ENCODE measurements at regions not wholly inside any gene's neighbourhood (a gene's known extent, or its start where the extent isn't known, plus 50 kb on each side); places are given as distances from the start of the nearest gene placed in this dataset.

- no peak for DNase-seq (ENCODE audit: low read depth in 2 of 2)
- no peaks in the 10 kb centered on the region for H4K20me1 ChIP-seq (ENCODE audit: control insufficient read depth, extremely low read depth, insufficient read depth, low read length)
- H3K4me1 ChIP-seq (ENCODE audit: control insufficient read depth, extremely low read depth, insufficient read depth, low read length): no peaks in the 10 kb centered on the region
- H3K79me2 ChIP-seq (ENCODE audit: control insufficient read depth, insufficient read depth, low read length): no peaks in the 10 kb centered on the region
- H2AFZ ChIP-seq (ENCODE audit: low read length): no peak overlapping the region
- H3K9ac ChIP-seq (ENCODE audit: insufficient read depth, low read length): no peak overlapping the region
- no peak overlapping the region for H3K4me2 ChIP-seq (ENCODE audit: extremely low read depth, insufficient read depth, low read length)
- TF ChIP-seq EZH2 (IDR thresholded peaks at IDR 0.05; ENCODE audit: low read length, missing control alignments) (no peak), CTCF (conservative IDR thresholded peaks at IDR 0.05 in 1 of 2, IDR thresholded peaks at IDR 0.05 in 1 of 2; ENCODE audit: low read depth in 1 of 2, low read length in 2 of 2) (no peak)
- H3K4me3 ChIP-seq (replicated peaks in 1 of 4; ENCODE audit: control extremely low read depth in 1 of 4, insufficient read depth in 1 of 4, low read depth in 3 of 4, low read length in 4 of 4): no peak overlapping the region
- no peaks in the 10 kb centered on the region for H3K9me3 ChIP-seq (ENCODE audit: control insufficient read depth, insufficient read depth, low read depth, low read length)
- no peak overlapping the region for H3K27ac ChIP-seq (ENCODE audit: insufficient read depth, low read length)
- no peaks in the 10 kb centered on the region for H3K27me3 ChIP-seq (ENCODE audit: control insufficient read depth, insufficient read depth, low read length)
- H3K36me3 ChIP-seq (ENCODE audit: control insufficient read depth, insufficient read depth, low read length): no peaks in the 10 kb centered on the region
These were observed 267.6 kb upstream of the NEBL start for GRCh38 chr10:21164687-21165086.

- Histone ChIP-seq H3K27me3 (ENCODE audit: control insufficient read depth, insufficient read depth, low read length) (no peaks in the 10 kb centered on the region), H3K9me3 (ENCODE audit: control insufficient read depth, insufficient read depth, low read depth, low read length) (no peaks in the 10 kb centered on the region), H3K9ac (ENCODE audit: insufficient read depth, low read length) (no peak overlapping the region), H3K4me1 (ENCODE audit: control insufficient read depth, extremely low read depth, insufficient read depth, low read length) (no peaks in the 10 kb centered on the region), H3K4me3 (replicated peaks in 1 of 4; ENCODE audit: control extremely low read depth in 1 of 4, insufficient read depth in 1 of 4, low read depth in 3 of 4, low read length in 4 of 4) (no peak overlapping the region), H3K27ac (ENCODE audit: insufficient read depth, low read length) (no peak overlapping the region), H3K4me2 (ENCODE audit: extremely low read depth, insufficient read depth, low read length) (no peak overlapping the region), H2AFZ (ENCODE audit: low read length) (no peak overlapping the region), H3K36me3 (ENCODE audit: control insufficient read depth, insufficient read depth, low read length) (no peaks in the 10 kb centered on the region), H4K20me1 (ENCODE audit: control insufficient read depth, extremely low read depth, insufficient read depth, low read length) (no peaks in the 10 kb centered on the region), H3K79me2 (ENCODE audit: control insufficient read depth, insufficient read depth, low read length) (no peaks in the 10 kb centered on the region)
- no peak for DNase-seq (ENCODE audit: low read depth in 2 of 2)
- TF ChIP-seq CTCF (conservative IDR thresholded peaks at IDR 0.05 in 1 of 2, IDR thresholded peaks at IDR 0.05 in 1 of 2; ENCODE audit: low read depth in 1 of 2, low read length in 2 of 2): no peak
- TF ChIP-seq EZH2 (IDR thresholded peaks at IDR 0.05; ENCODE audit: low read length, missing control alignments): no peak
These were observed 265.8 kb upstream of the NEBL start for GRCh38 chr10:21162948-21163347.

GRCh38 chr10:21161647-21162046 lies 264.5 kb upstream of the NEBL start:
- TF ChIP-seq CTCF (conservative IDR thresholded peaks at IDR 0.05 in 1 of 2, IDR thresholded peaks at IDR 0.05 in 1 of 2; ENCODE audit: low read depth in 1 of 2, low read length in 2 of 2): no peak
- no peak for TF ChIP-seq EZH2 (IDR thresholded peaks at IDR 0.05; ENCODE audit: low read length, missing control alignments)
- Histone ChIP-seq H3K9ac (ENCODE audit: insufficient read depth, low read length) (no peak overlapping the region), H3K9me3 (ENCODE audit: control insufficient read depth, insufficient read depth, low read depth, low read length) (no peaks in the 10 kb centered on the region), H3K27me3 (ENCODE audit: control insufficient read depth, insufficient read depth, low read length) (no peaks in the 10 kb centered on the region), H3K4me3 (replicated peaks in 1 of 4; ENCODE audit: control extremely low read depth in 1 of 4, insufficient read depth in 1 of 4, low read depth in 3 of 4, low read length in 4 of 4) (no peak overlapping the region), H3K36me3 (ENCODE audit: control insufficient read depth, insufficient read depth, low read length) (no peaks in the 10 kb centered on the region), H3K27ac (ENCODE audit: insufficient read depth, low read length) (no peak overlapping the region), H3K4me2 (ENCODE audit: extremely low read depth, insufficient read depth, low read length) (no peak overlapping the region), H2AFZ (ENCODE audit: low read length) (no peak overlapping the region), H3K79me2 (ENCODE audit: control insufficient read depth, insufficient read depth, low read length) (no peaks in the 10 kb centered on the region), H4K20me1 (ENCODE audit: control insufficient read depth, extremely low read depth, insufficient read depth, low read length) (no peaks in the 10 kb centered on the region), H3K4me1 (ENCODE audit: control insufficient read depth, extremely low read depth, insufficient read depth, low read length) (no peaks in the 10 kb centered on the region)
- DNase-seq (ENCODE audit: low read depth in 2 of 2): no peak
